Spinal cord (tissue), 9 donors: ENCODE measurements at regions not wholly inside any gene's neighbourhood (a gene's known extent, or its start where the extent isn't known, plus 50 kb on each side); places are given as distances from the start of the nearest gene placed in this dataset.
A peak's percentile ranks its signal among the peaks of the same experiment; 100 is the strongest.

Experiments used
- DNase-seq, 6 donors: peaks; one replicate each; pipeline versions ENCODE4 v3.0.0 to v3.0.0-alpha.2; 2013 to 2015; ENCODE audit warnings: low spot score in 6 of 6, low read depth in 4 of 6
- H3K27ac ChIP-seq: one replicate; pipeline ENCODE4 v1.5.1; 2013; ENCODE audit warnings: low read depth, low read length, control low read depth
- H3K27me3 ChIP-seq: one replicate; pipeline ENCODE4 v1.6.1; 2013; ENCODE audit warnings: low read length; ENCODE audit not compliant: control insufficient read depth, insufficient read depth
- H3K36me3 ChIP-seq: one replicate; pipeline ENCODE4 v1.6.1; 2013; ENCODE audit warnings: low read length; ENCODE audit not compliant: control insufficient read depth, insufficient read depth
- H3K4me1 ChIP-seq: one replicate; pipeline ENCODE4 v1.6.1; 2013; ENCODE audit warnings: low read length; ENCODE audit not compliant: control insufficient read depth, insufficient read depth
- H3K4me3 ChIP-seq: one replicate; pipeline ENCODE4 v1.5.1; 2013; ENCODE audit warnings: low read depth, low read length, control low read depth
- H3K9me3 ChIP-seq: one replicate; pipeline ENCODE4 v1.6.1; 2013; ENCODE audit warnings: low read length; ENCODE audit not compliant: control insufficient read depth, insufficient read depth
- WGBS: methylation state at CpG from one replicate; pipeline ENCODE4 v1.1.5; 2013; ENCODE audit warnings: missing lambda C conversion rate; ENCODE audit not compliant: insufficient coverage; 5-methylcytosine and 5-hydroxymethylcytosine counted together
- donor health status: healthy.

- peaks cover 12% of the 10 kb centered on the region for H3K4me1 ChIP-seq
- H3K4me3 ChIP-seq, result no peak overlapping the region
- peaks cover 2% of the 10 kb centered on the region for H3K9me3 ChIP-seq
- no peaks in the 10 kb centered on the region for H3K27me3 ChIP-seq
- WGBS, result 55% methylated on average over 6 of the region's 9 CpGs
- DNase-seq, result peak in 2 of 6 donors; percentile 32 to 44
- H3K36me3 ChIP-seq, result no peaks in the 10 kb centered on the region
- peak overlapping the region; percentile 17 for H3K27ac ChIP-seq
These were observed 109.2 kb downstream of the ASB7 start for GRCh38 chr15:100711516-100712021.

- Histone ChIP-seq H3K9me3 (peaks cover 2% of the 10 kb centered on the region), H3K4me3 (no peak overlapping the region), H3K27ac (no peak overlapping the region), H3K36me3 (no peaks in the 10 kb centered on the region), H3K4me1 (peaks cover 12% of the 10 kb centered on the region), H3K27me3 (no peaks in the 10 kb centered on the region)
- no peak for DNase-seq
- WGBS, result 85% methylated on average over 8 of the region's 8 CpGs
These were observed 109.8 kb downstream of the ASB7 start for GRCh38 chr15:100712226-100712625.

GRCh38 chr15:100713163-100713867 is 110.9 kb downstream of the ASB7 start:
- Histone ChIP-seq H3K27me3 (no peaks in the 10 kb centered on the region), H3K4me1 (peaks cover 12% of the 10 kb centered on the region), H3K36me3 (no peaks in the 10 kb centered on the region), H3K4me3 (no peak overlapping the region), H3K27ac (no peak overlapping the region), H3K9me3 (peaks cover 2% of the 10 kb centered on the region)
- WGBS, result 84% methylated on average over 22 of the region's 22 CpGs
- no peak for DNase-seq

GRCh38 chr15:100714034-100714748 is 111.8 kb downstream of the ASB7 start:
- 95% methylated on average over 5 of the region's 13 CpGs for WGBS

GRCh38 chr15:100714749-100715342 is 112.5 kb downstream of the ASB7 start:
- DNase-seq, result peak in 1 of 6 donors; percentile 43
- no peaks in the 10 kb centered on the region for H3K36me3 ChIP-seq
- WGBS, result 58% methylated on average over 14 of the region's 14 CpGs
- no peaks in the 10 kb centered on the region for H3K27me3 ChIP-seq
- no peak overlapping the region for H3K27ac ChIP-seq
- peaks cover 2% of the 10 kb centered on the region for H3K9me3 ChIP-seq
- H3K4me3 ChIP-seq, result no peak overlapping the region
- peaks cover 12% of the 10 kb centered on the region for H3K4me1 ChIP-seq

More at GRCh38 chr15:100714034-100714748, 111.8 kb downstream of the ASB7 start:
- no peaks in the 10 kb centered on the region for H3K27me3 ChIP-seq
- H3K4me3 ChIP-seq, result no peak overlapping the region
- DNase-seq, result no peak
- H3K9me3 ChIP-seq, result peaks cover 2% of the 10 kb centered on the region
- peaks cover 12% of the 10 kb centered on the region for H3K4me1 ChIP-seq
- no peaks in the 10 kb centered on the region for H3K36me3 ChIP-seq
- H3K27ac ChIP-seq, result no peak overlapping the region

- H3K4me1 ChIP-seq, result peaks cover 12% of the 10 kb centered on the region
- no peak for DNase-seq
- WGBS, result 77% methylated on average over 13 of the region's 17 CpGs
- H3K27ac ChIP-seq, result no peak overlapping the region
- no peak overlapping the region for H3K4me3 ChIP-seq
- H3K27me3 ChIP-seq, result no peaks in the 10 kb centered on the region
- H3K9me3 ChIP-seq, result no peaks in the 10 kb centered on the region
- no peaks in the 10 kb centered on the region for H3K36me3 ChIP-seq
These were observed 113.4 kb downstream of the ASB7 start for GRCh38 chr15:100715571-100716455.

- H3K9me3 ChIP-seq, result no peaks in the 10 kb centered on the region
- WGBS, result 92% methylated on average over 9 of the region's 10 CpGs
- H3K4me1 ChIP-seq, result peaks cover 16% of the 10 kb centered on the region
- H3K36me3 ChIP-seq, result no peaks in the 10 kb centered on the region
- no peak overlapping the region for H3K4me3 ChIP-seq
- H3K27me3 ChIP-seq, result no peaks in the 10 kb centered on the region
- no peak for DNase-seq
- H3K27ac ChIP-seq, result no peak overlapping the region
These were observed 114.2 kb downstream of the ASB7 start for GRCh38 chr15:100716456-100717085.

GRCh38 chr15:100717596-100717995 is 115.2 kb downstream of the ASB7 start:
- no peak overlapping the region for H3K4me3 ChIP-seq

More at GRCh38 chr15:100717596-100717995, 115.2 kb downstream of the ASB7 start:
- no peak overlapping the region for H3K27ac ChIP-seq
- no peaks in the 10 kb centered on the region for H3K9me3 ChIP-seq
- DNase-seq, result no peak
- no peaks in the 10 kb centered on the region for H3K27me3 ChIP-seq
- peaks cover 13% of the 10 kb centered on the region for H3K4me1 ChIP-seq
- 100% methylated on average over 2 of the region's 2 CpGs for WGBS
- no peaks in the 10 kb centered on the region for H3K36me3 ChIP-seq
